Sigmoid colon (tissue), 4 donors: ENCODE measurements at regions not wholly inside any gene's neighbourhood (a gene's known extent, or its start where the extent isn't known, plus 50 kb on each side); places are given as distances from the start of the nearest gene placed in this dataset.

ENCODE experiments used
- EP300 ChIP-seq, 4 donors: sonication (generic); formaldehyde crosslinking; IDR thresholded peaks; one replicate each; pipeline ENCODE4 v1.6.1; 2017; ENCODE audit warnings: antibody characterized with exemption in 4 of 4
- POLR2AphosphoS5 ChIP-seq, 4 donors: sonication (generic); formaldehyde crosslinking; IDR thresholded peaks; one replicate each; pipeline ENCODE4 v1.6.1; 2017; ENCODE audit warnings: antibody characterized with exemption in 4 of 4
- TF ChIP-seq, protein P1 (sequence below), 4 experiments: fragments of 450-650 bp in 3 of 4; fragments of 200-600 bp in 1 of 4; IDR thresholded peaks; one replicate each; pipeline ENCODE4 v1.5.1; 2016 to 2019; ENCODE audit warnings: antibody characterized with exemption in 4 of 4, mild to moderate bottlenecking in 3 of 4, moderate library complexity in 2 of 4

DNA sequence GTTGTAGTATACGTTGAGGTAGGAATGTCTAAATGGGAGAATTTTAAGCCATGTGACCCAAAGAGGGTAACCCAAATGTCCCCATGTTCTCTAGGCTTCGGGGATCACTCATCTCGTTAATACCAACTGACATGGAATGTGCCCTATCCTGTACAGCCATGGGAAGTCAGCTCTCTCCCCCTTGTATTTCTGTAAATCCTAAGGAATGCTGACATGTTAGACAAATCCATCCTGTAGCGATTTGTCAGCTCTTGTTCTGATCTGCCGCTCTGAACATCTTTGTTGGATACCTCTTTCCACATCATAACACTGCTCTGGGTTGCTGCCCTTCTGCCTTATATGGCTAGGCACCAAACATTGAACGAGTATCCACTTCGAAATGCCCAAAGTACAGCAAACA lies 350.6 kb downstream of the RND3 start:
- TF ChIP-seq POLR2AphosphoS5 (IDR thresholded peaks at IDR 0.05) (no peak), EP300 (IDR thresholded peaks at IDR 0.05) (no peak)
- TF ChIP-seq, protein P1, sequence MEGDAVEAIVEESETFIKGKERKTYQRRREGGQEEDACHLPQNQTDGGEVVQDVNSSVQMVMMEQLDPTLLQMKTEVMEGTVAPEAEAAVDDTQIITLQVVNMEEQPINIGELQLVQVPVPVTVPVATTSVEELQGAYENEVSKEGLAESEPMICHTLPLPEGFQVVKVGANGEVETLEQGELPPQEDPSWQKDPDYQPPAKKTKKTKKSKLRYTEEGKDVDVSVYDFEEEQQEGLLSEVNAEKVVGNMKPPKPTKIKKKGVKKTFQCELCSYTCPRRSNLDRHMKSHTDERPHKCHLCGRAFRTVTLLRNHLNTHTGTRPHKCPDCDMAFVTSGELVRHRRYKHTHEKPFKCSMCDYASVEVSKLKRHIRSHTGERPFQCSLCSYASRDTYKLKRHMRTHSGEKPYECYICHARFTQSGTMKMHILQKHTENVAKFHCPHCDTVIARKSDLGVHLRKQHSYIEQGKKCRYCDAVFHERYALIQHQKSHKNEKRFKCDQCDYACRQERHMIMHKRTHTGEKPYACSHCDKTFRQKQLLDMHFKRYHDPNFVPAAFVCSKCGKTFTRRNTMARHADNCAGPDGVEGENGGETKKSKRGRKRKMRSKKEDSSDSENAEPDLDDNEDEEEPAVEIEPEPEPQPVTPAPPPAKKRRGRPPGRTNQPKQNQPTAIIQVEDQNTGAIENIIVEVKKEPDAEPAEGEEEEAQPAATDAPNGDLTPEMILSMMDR (IDR thresholded peaks at IDR 0.05): no peak
